PC-3 (cell line): ENCODE measurements at regions not wholly inside any gene's neighbourhood (a gene's known extent, or its start where the extent isn't known, plus 50 kb on each side); places are given as distances from the start of the nearest gene placed in this dataset.
A peak's percentile ranks its signal among the peaks of the same experiment; 100 is the strongest.

Source experiments
- ATAC-seq: fragments of 200-7000 bp; cut with Tn5 transposase; 2 replicates; pipeline ENCODE4 v1.9.1; 2020; ENCODE audit warnings: mild to moderate bottlenecking, moderate library complexity
- BruUV-seq: library from RNA; stranded (reverse); fragments of 400-500 nt; replicated peaks from 2 replicates; lab custom pipeline; 2021; lab: Mats Ljungman, UMichigan
- CTCF ChIA-PET: fragments of 300-600 bp; sonication (Branson Sonifier 250); formaldehyde crosslinking; loops from one replicate; lab custom pipeline; 2022; ENCODE audit warnings: antibody characterized with exemption; lab: Charles Lee
- POLR2A ChIA-PET: fragments of 300-600 bp; sonication (Branson Sonifier 250); formaldehyde crosslinking; loops from one replicate; lab custom pipeline; 2022; ENCODE audit warnings: antibody characterized with exemption; ENCODE audit not compliant: unreplicated experiment; lab: Charles Lee
- DNase-seq: peaks from one replicate; pipeline ENCODE4 v3.0.0-alpha.2; 2015
- H2AFZ ChIP-seq: fragments of 300-600 bp; sonication (generic); 2 replicates; pipeline ENCODE4 v1.6.0; 2016; ENCODE audit warnings: antibody characterized with exemption, low read length
- H3F3A ChIP-seq: fragments of 300-600 bp; sonication (generic); one replicate; pipeline ENCODE4 v1.6.0; 2017; ENCODE audit warnings: antibody characterized with exemption, low read length, control low read depth, mild to moderate bottlenecking; ENCODE audit not compliant: unreplicated experiment
- H3K27ac ChIP-seq: fragments of 300-600 bp; sonication (generic); 2 replicates; pipeline ENCODE4 v1.5.1; 2016; ENCODE audit warnings: mild to moderate bottlenecking, low read length
- H3K27me3 ChIP-seq: fragments of 300-600 bp; sonication (generic); 2 replicates; pipeline ENCODE4 v1.6.1; 2016; ENCODE audit warnings: low read length, mixed read lengths
- H3K36me3 ChIP-seq: fragments of 300-600 bp; sonication (generic); 2 replicates; pipeline ENCODE4 v1.6.1; 2016; ENCODE audit warnings: low read depth, mixed run types, low read length, mixed read lengths
- H3K4me1 ChIP-seq: fragments of 300-600 bp; sonication (generic); 2 replicates; pipeline ENCODE4 v1.5.1; 2016; ENCODE audit warnings: low read length; ENCODE audit not compliant: insufficient read depth
- H3K4me2 ChIP-seq: fragments of 300-600 bp; sonication (generic); 2 replicates; pipeline ENCODE4 v1.6.0; 2016; ENCODE audit warnings: low read length
- H3K4me3 ChIP-seq: fragments of 300-600 bp; sonication (generic); 2 replicates; pipeline ENCODE4 v1.5.1; 2016; ENCODE audit warnings: mild to moderate bottlenecking, low read length, mixed read lengths
- H3K79me2 ChIP-seq: fragments of 300-600 bp; sonication (generic); 2 replicates; pipeline ENCODE4 v1.6.1; 2017; ENCODE audit warnings: low read length, mixed read lengths
- H3K9ac ChIP-seq: fragments of 300-600 bp; sonication (generic); 2 replicates; pipeline ENCODE4 v1.6.0; 2016; ENCODE audit warnings: mild to moderate bottlenecking, low read length
- H3K9me2 ChIP-seq: fragments of 300-600 bp; sonication (generic); replicated peaks from 2 replicates; pipeline ENCODE4 v1.6.1; 2016; ENCODE audit warnings: mixed run types, low read length, mixed read lengths
- H3K9me3 ChIP-seq: fragments of 300-600 bp; sonication (generic); 2 replicates; pipeline ENCODE4 v1.6.1; 2016; ENCODE audit warnings: low read length, mixed read lengths
- H4K20me1 ChIP-seq: fragments of 300-600 bp; sonication (generic); 2 replicates; pipeline ENCODE4 v1.6.1; 2016; ENCODE audit warnings: low read length, mixed read lengths
- CTCF ChIP-seq: fragments of 300-600 bp; sonication (generic); conservative IDR thresholded peaks from 2 replicates; pipeline ENCODE4 v1.5.1; 2017; ENCODE audit warnings: antibody characterized with exemption, low read depth, mild to moderate bottlenecking, low read length
- EZH2 ChIP-seq: fragments of 300-600 bp; sonication (generic); IDR thresholded peaks from one replicate; pipeline ENCODE4 v1.6.1; 2017; ENCODE audit warnings: antibody characterized with exemption, mild to moderate bottlenecking, low read length; ENCODE audit not compliant: unreplicated experiment
- EZH2phosphoT487 ChIP-seq: fragments of 300-600 bp; sonication (generic); IDR thresholded peaks from 2 replicates; pipeline ENCODE4 v1.6.1; 2018; ENCODE audit warnings: mild to moderate bottlenecking, antibody characterized with exemption, low read length, borderline replicate concordance
- intact Hi-C: fragments of 100-400 bp; cut with micrococcal nuclease; formaldehyde crosslinking; loops from 2 replicates; pipeline ENCODE4 v1.9.0; 2023

- TF ChIP-seq EZH2phosphoT487 (no peak), CTCF (no peak), EZH2 (no peak)
- peak; percentile 71 for DNase-seq
Observed at GRCh38 chr2:134104754-134105153, 149.1 kb upstream of the MGAT5 start.

GRCh38 chr2:134107402-134107801 is 146.5 kb upstream of the MGAT5 start:
- Histone ChIP-seq H3K9me2 (no peaks in the 10 kb centered on the region), H3K9ac (no peak overlapping the region), H3K4me1 (peaks cover 8% of the 10 kb centered on the region), H3K27me3 (no peaks in the 10 kb centered on the region), H3K36me3 (no peaks in the 10 kb centered on the region), H3K4me2 (no peak overlapping the region), H3F3A (no peaks in the 10 kb centered on the region), H3K9me3 (no peaks in the 10 kb centered on the region), H3K27ac (no peak overlapping the region), H3K79me2 (no peaks in the 10 kb centered on the region), H2AFZ (no peak overlapping the region), H3K4me3 (no peak overlapping the region), H4K20me1 (no peaks in the 10 kb centered on the region)
- POLR2A ChIA-PET = no interaction called here
- no peak for ATAC-seq
- CTCF ChIA-PET = no interaction called here
- no TSS peak for BruUV-seq
- intact Hi-C loops = no loop called here
- no peak for DNase-seq
- no peak for TF ChIP-seq EZH2
- TF ChIP-seq CTCF = no peak

More at GRCh38 chr2:134104754-134105153, 149.1 kb upstream of the MGAT5 start:
- no peak overlapping the region for H2AFZ ChIP-seq
- intact Hi-C loops = no loop called here
- ChIA-PET CTCF (interaction anchor here (0.5 kb wide), 1 partner anchor 21 kb away, joined by 16 read pairs; no protein-coding TSS in a partner anchor), POLR2A (no interaction called here)
- no peak overlapping the region for H3K4me2 ChIP-seq
- no peaks in the 10 kb centered on the region for H3F3A ChIP-seq
- no peaks in the 10 kb centered on the region for H3K79me2 ChIP-seq
- ATAC-seq = peak; percentile 84
- no peak overlapping the region for H3K9ac ChIP-seq
- no peaks in the 10 kb centered on the region for H4K20me1 ChIP-seq
- H3K27ac ChIP-seq = no peak overlapping the region
- no TSS peak for BruUV-seq
- H3K36me3 ChIP-seq = no peaks in the 10 kb centered on the region
- no peak overlapping the region for H3K4me3 ChIP-seq
- H3K9me3 ChIP-seq = no peaks in the 10 kb centered on the region
- no peaks in the 10 kb centered on the region for H3K9me2 ChIP-seq
- no peaks in the 10 kb centered on the region for H3K27me3 ChIP-seq
- H3K4me1 ChIP-seq = peaks cover 8% of the 10 kb centered on the region

GRCh38 chr2:134108113-134108512 is 145.8 kb upstream of the MGAT5 start:
- H3K9me2 ChIP-seq = no peaks in the 10 kb centered on the region
- H3K9me3 ChIP-seq = no peaks in the 10 kb centered on the region
- no peaks in the 10 kb centered on the region for H3K79me2 ChIP-seq
- no peaks in the 10 kb centered on the region for H3K36me3 ChIP-seq
- intact Hi-C loops = no loop called here
- H3K4me3 ChIP-seq = no peak overlapping the region
- H2AFZ ChIP-seq = no peak overlapping the region
- CTCF ChIA-PET = no interaction called here
- DNase-seq (no peak), ATAC-seq (no peak)
- no peaks in the 10 kb centered on the region for H3F3A ChIP-seq
- no peak overlapping the region for H3K27ac ChIP-seq
- POLR2A ChIA-PET = no interaction called here
- TF ChIP-seq EZH2 (no peak), EZH2phosphoT487 (no peak), CTCF (no peak)
- H4K20me1 ChIP-seq = no peaks in the 10 kb centered on the region
- H3K4me2 ChIP-seq = no peak overlapping the region
- H3K27me3 ChIP-seq = no peaks in the 10 kb centered on the region
- peaks cover 8% of the 10 kb centered on the region for H3K4me1 ChIP-seq
- H3K9ac ChIP-seq = no peak overlapping the region
- BruUV-seq = no TSS peak
